T-helper 17 cell (primary cell): ENCODE measurements at regions not wholly inside any gene's neighbourhood (a gene's known extent, or its start where the extent isn't known, plus 50 kb on each side); places are given as distances from the start of the nearest gene placed in this dataset.

Experiments used
- ATAC-seq: fragments of 150-1000 bp; cut with Tn5 transposase; 2 replicates; pipeline ENCODE4 v1.10.0; 2021; ENCODE audit warnings: mild to moderate bottlenecking, moderate library complexity
- DNase-seq, 3 donors: peaks; one replicate each; pipeline versions ENCODE4 v3.0.0 to v3.0.0-alpha.2; 2020 to 2021
- H3K9me3 ChIP-seq: one replicate; pipeline ENCODE4 v1.7.0; 2013; ENCODE audit warnings: low read length, mild to moderate bottlenecking; ENCODE audit not compliant: control insufficient read depth, poor library complexity, severe bottlenecking
- H3K27ac Mint-ChIP-seq: one replicate; pipeline ENCODE4 v1.8.0; 2022; ENCODE audit warnings: mild to moderate bottlenecking, moderate library complexity, mixed read lengths
- H3K27me3 Mint-ChIP-seq: one replicate; pipeline ENCODE4 v1.8.0; 2022; ENCODE audit warnings: mixed read lengths
- H3K36me3 Mint-ChIP-seq: one replicate; pipeline ENCODE4 v1.8.0; 2022; ENCODE audit warnings: low read depth, mixed read lengths
- H3K4me1 Mint-ChIP-seq: one replicate; pipeline ENCODE4 v1.8.0; 2022; ENCODE audit warnings: mild to moderate bottlenecking, mixed read lengths
- H3K4me3 Mint-ChIP-seq: one replicate; pipeline ENCODE4 v1.8.0; 2022; ENCODE audit warnings: mild to moderate bottlenecking, moderate library complexity, mixed read lengths

- Mint-ChIP-seq H3K27ac (no peak overlapping the region), H3K4me3 (no peak overlapping the region), H3K4me1 (no peaks in the 10 kb centered on the region), H3K36me3 (no peaks in the 10 kb centered on the region), H3K27me3 (no peaks in the 10 kb centered on the region)
- DNase-seq (no peak), ATAC-seq (no peak)
- H3K9me3 ChIP-seq: no peaks in the 10 kb centered on the region
Observed at GRCh38 chr10:109430043-109430760, 493.1 kb downstream of the XPNPEP1 start.

DNA sequence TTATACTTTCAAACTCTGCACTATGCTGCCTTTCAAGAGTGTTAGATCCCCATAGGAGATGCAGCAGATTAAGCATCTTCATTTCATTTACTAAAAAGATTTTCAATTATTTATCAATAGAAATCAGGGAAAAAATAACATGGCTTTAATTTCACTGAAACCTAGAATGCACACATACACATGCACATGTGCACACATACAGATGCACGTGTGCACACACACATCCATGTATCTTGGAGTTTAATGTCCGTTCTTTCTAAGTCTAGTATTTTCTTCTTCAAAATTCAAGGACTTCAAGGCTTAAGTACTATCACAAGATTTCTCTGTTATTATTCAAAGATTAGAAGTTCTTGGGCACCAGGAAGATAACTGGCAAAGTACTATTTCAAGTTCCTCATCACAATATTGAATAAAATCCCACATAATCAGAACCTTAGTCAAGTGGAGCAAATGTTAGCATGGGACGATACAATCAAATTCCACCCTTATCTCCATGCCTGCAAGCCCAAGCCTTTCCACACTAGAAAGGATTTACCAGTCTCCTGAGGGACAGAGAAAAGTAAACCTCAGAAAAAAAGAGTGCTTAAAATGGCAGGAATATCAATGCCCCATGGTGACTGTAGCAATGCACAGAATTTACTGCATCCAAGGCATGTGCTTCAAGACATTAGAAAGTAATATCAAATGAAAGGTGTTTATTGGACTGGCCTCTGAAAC, 494.4 kb downstream of the XPNPEP1 start:
- H3K9me3 ChIP-seq: no peaks in the 10 kb centered on the region
- ATAC-seq: no peak
- DNase-seq: no peak
- H3K4me3 Mint-ChIP-seq: no peak overlapping the region
- H3K27me3 Mint-ChIP-seq: no peaks in the 10 kb centered on the region
- no peaks in the 10 kb centered on the region for H3K4me1 Mint-ChIP-seq
- H3K36me3 Mint-ChIP-seq: no peaks in the 10 kb centered on the region
- no peak overlapping the region for H3K27ac Mint-ChIP-seq

GRCh38 chr10:109427411-109427810, 495.9 kb downstream of the XPNPEP1 start:
- no peaks in the 10 kb centered on the region for H3K36me3 Mint-ChIP-seq
- ATAC-seq (no peak), DNase-seq (no peak)
- no peaks in the 10 kb centered on the region for H3K27me3 Mint-ChIP-seq
- no peaks in the 10 kb centered on the region for H3K4me1 Mint-ChIP-seq
- no peak overlapping the region for H3K4me3 Mint-ChIP-seq
- H3K27ac Mint-ChIP-seq: no peak overlapping the region
- H3K9me3 ChIP-seq: no peaks in the 10 kb centered on the region

DNA sequence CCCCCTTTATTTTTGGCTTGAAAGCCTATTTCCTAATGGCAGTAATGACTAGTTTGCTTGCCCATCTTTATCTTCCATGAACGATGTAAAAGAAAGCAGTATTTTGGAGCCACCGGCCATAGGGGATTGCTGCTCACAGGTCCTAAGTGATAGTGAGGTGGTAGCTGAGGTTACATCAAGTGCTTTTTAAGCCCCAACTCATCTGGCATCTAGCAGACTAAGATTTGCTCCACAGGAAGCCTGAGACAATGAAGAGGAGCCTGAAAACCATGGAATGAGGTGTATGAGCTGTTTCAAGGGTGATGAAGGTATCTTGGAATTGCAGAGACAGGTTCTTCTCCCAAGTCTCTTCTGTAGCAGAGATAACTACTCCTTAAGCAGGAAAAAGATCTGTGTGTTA, 496.3 kb downstream of the XPNPEP1 start:
- no peak for ATAC-seq
- no peak overlapping the region for H3K27ac Mint-ChIP-seq

DNA sequence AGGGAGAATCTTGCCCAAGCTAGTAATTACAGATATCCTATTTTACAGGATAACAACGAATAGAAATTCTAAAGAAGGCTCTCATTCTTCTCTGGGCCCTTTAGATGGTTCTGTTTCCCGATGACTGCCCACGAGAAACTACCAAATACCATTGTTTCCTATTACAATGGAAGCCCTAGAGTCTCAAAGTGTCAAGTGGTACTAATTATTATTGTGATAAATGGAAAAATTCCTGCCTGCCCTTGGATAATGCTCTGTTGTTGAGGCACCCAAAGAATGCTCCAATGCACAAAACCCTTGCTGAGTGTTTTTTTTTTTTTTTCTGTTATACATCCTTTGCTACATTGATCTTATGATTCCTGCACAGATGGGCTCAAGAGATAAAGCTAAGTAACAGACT, 504.5 kb downstream of the XPNPEP1 start:
- ATAC-seq (no peak), DNase-seq (no peak)
- Mint-ChIP-seq H3K27me3 (no peaks in the 10 kb centered on the region), H3K4me1 (no peaks in the 10 kb centered on the region), H3K36me3 (no peaks in the 10 kb centered on the region), H3K27ac (no peak overlapping the region), H3K4me3 (no peak overlapping the region)
- no peaks in the 10 kb centered on the region for H3K9me3 ChIP-seq

More for the DNA sequence above, 496.3 kb downstream of the XPNPEP1 start:
- no peaks in the 10 kb centered on the region for H3K4me1 Mint-ChIP-seq
- H3K36me3 Mint-ChIP-seq: no peaks in the 10 kb centered on the region
- DNase-seq: no peak
- no peak overlapping the region for H3K4me3 Mint-ChIP-seq
- H3K9me3 ChIP-seq: no peaks in the 10 kb centered on the region
- no peaks in the 10 kb centered on the region for H3K27me3 Mint-ChIP-seq

DNA sequence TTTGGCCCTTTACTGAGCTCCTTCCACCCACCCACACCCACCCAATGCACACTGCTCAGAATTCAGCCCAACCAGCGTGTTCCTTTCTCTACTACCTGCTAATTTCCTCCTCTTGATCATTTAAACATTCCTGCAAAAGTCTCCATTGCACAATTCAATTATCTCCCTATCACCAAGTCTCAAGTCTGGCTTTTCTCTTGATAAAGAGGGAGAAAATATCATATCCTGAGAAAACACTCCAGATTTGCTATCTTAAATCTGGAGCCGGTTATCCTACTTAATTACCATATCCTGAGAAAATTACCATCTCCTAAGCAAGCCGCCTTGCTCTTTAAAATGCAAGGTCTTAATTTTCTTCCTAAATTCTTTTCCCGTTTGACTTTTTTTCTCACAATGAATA, 505.5 kb downstream of the XPNPEP1 start:
- no peak for ATAC-seq

DNA sequence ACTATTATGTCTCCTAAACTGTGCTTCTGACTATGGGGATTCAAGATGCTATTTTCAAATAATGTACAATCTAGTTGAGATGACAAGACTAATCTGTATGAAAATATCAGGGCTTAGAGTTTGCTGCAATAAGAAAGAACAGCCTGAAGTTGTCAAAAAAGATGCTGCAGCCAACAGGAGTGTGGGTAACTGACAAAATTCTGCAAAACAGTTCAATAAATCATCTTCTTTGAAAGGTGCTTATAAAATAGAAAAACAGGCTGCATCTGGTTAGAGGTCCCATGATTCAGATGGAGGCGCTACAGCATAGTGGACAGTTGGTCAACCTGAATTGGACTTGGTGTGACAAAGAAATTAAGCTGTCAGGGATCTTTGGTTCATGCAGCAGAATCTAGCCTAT, 511.0 kb downstream of the XPNPEP1 start:
- no peaks in the 10 kb centered on the region for H3K4me1 Mint-ChIP-seq
- no peaks in the 10 kb centered on the region for H3K9me3 ChIP-seq
- H3K27me3 Mint-ChIP-seq: no peaks in the 10 kb centered on the region
- no peak overlapping the region for H3K27ac Mint-ChIP-seq
- DNase-seq (no peak), ATAC-seq (no peak)
- no peaks in the 10 kb centered on the region for H3K36me3 Mint-ChIP-seq
- no peak overlapping the region for H3K4me3 Mint-ChIP-seq

More for the DNA sequence above, 505.5 kb downstream of the XPNPEP1 start:
- Mint-ChIP-seq H3K27ac (no peak overlapping the region), H3K4me1 (no peaks in the 10 kb centered on the region), H3K27me3 (no peaks in the 10 kb centered on the region), H3K4me3 (no peak overlapping the region), H3K36me3 (no peaks in the 10 kb centered on the region)
- DNase-seq: no peak
- no peaks in the 10 kb centered on the region for H3K9me3 ChIP-seq

GRCh38 chr10:109411917-109412316, 511.4 kb downstream of the XPNPEP1 start:
- no peaks in the 10 kb centered on the region for H3K36me3 Mint-ChIP-seq
- no peaks in the 10 kb centered on the region for H3K27me3 Mint-ChIP-seq
- no peaks in the 10 kb centered on the region for H3K9me3 ChIP-seq
- no peak for ATAC-seq
- no peak overlapping the region for H3K4me3 Mint-ChIP-seq
- no peaks in the 10 kb centered on the region for H3K4me1 Mint-ChIP-seq
- no peak for DNase-seq
- H3K27ac Mint-ChIP-seq: no peak overlapping the region

DNA sequence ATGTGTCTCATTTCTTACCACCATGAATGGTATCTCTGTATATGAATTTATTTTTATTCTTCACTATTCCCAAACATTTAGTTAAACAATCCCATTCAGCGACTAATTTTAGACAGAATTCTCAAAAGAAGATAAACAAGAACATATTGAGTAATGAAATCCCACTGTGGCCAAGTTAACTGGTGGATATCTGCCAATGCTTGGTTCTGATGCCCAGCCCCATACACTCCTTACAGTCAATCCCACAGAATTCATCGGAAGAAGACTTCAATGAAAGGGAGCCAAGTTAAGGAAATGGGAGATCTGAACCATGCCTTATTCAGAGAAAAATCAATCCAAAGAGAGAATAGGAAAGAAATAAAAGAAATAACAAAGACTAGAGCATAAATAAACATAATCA, 518.0 kb downstream of the XPNPEP1 start:
- H3K9me3 ChIP-seq: no peaks in the 10 kb centered on the region
- DNase-seq (no peak), ATAC-seq (no peak)
- Mint-ChIP-seq H3K4me3 (no peak overlapping the region), H3K27ac (no peak overlapping the region), H3K27me3 (no peaks in the 10 kb centered on the region), H3K36me3 (no peaks in the 10 kb centered on the region), H3K4me1 (no peaks in the 10 kb centered on the region)

DNA sequence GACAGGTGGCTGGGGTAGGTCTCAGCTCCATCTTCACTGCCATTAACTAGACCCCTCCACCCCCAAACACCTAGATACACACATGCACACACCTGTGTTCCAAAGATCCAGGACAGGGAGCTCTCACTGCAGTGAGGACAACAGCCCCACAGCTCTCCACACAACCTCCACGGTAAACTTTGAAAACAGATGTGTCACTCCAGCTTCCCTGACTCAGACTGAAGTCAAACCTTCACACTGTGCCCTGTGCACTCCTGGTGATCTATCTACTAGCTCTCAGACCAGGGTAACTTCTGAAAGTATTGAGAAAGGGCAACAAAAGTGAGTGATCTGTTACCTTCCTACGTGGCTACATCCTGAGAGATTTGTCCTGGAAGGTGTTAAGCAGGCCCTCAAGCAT, 519.8 kb downstream of the XPNPEP1 start:
- Mint-ChIP-seq H3K27me3 (no peaks in the 10 kb centered on the region), H3K4me3 (no peak overlapping the region), H3K4me1 (no peaks in the 10 kb centered on the region), H3K36me3 (no peaks in the 10 kb centered on the region), H3K27ac (no peak overlapping the region)
- no peaks in the 10 kb centered on the region for H3K9me3 ChIP-seq
- no peak for DNase-seq
- no peak for ATAC-seq

DNA sequence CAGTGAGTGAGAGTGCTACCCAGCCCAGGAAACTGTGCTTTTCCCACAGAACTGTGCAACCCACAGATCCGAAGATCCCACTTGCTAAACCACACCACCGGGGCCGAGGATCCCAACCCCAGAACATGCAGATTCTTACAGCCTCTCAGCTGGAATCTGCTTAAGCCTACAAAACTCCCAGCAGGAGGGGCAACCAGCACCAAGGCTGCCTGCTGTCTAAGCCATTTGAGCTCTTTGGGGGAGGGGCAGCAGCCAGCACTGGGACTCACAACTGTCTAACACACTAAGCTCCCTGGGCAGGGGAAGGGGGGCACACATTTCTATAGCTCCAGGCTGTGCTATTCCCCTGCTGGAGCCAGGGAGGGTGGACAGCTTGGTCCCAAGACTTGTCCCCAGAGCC, 529.9 kb downstream of the XPNPEP1 start:
- DNase-seq (no peak), ATAC-seq (no peak)
- Mint-ChIP-seq H3K4me3 (no peak overlapping the region), H3K36me3 (no peaks in the 10 kb centered on the region), H3K27ac (no peak overlapping the region), H3K4me1 (no peaks in the 10 kb centered on the region), H3K27me3 (no peaks in the 10 kb centered on the region)
- no peaks in the 10 kb centered on the region for H3K9me3 ChIP-seq

DNA sequence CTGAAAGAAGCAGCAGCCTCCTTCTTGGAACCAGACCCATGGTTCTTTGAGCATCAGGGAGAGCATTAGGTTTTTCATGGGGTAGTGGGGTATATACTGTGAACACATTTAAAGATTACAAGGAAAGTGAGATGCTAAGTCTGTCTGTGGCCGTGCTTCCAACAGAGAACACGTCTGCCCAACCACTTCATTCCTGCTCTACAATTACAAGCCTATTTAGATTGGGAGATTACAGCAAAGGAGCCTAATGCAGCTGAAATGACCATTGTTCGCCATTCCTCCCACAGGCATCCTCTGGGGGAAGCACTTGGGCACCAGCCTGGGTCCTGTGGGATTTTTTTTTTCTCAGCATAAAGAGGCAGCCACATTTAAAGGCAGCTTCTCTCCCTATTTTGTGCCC, 536.4 kb downstream of the XPNPEP1 start:
- H3K4me1 Mint-ChIP-seq: no peaks in the 10 kb centered on the region
- H3K36me3 Mint-ChIP-seq: peaks cover 2% of the 10 kb centered on the region

GRCh38 chr10:109386101-109386500, 537.2 kb downstream of the XPNPEP1 start:
- no peak overlapping the region for H3K27ac Mint-ChIP-seq
- no peak for ATAC-seq
- no peaks in the 10 kb centered on the region for H3K9me3 ChIP-seq
- H3K27me3 Mint-ChIP-seq: no peaks in the 10 kb centered on the region
- DNase-seq: no peak
- no peak overlapping the region for H3K4me3 Mint-ChIP-seq
- peaks cover 2% of the 10 kb centered on the region for H3K36me3 Mint-ChIP-seq
- no peaks in the 10 kb centered on the region for H3K4me1 Mint-ChIP-seq

More for the DNA sequence above, 536.4 kb downstream of the XPNPEP1 start:
- Mint-ChIP-seq H3K27me3 (no peaks in the 10 kb centered on the region), H3K27ac (no peak overlapping the region), H3K4me3 (no peak overlapping the region)
- no peaks in the 10 kb centered on the region for H3K9me3 ChIP-seq
- DNase-seq (no peak), ATAC-seq (no peak)

DNA sequence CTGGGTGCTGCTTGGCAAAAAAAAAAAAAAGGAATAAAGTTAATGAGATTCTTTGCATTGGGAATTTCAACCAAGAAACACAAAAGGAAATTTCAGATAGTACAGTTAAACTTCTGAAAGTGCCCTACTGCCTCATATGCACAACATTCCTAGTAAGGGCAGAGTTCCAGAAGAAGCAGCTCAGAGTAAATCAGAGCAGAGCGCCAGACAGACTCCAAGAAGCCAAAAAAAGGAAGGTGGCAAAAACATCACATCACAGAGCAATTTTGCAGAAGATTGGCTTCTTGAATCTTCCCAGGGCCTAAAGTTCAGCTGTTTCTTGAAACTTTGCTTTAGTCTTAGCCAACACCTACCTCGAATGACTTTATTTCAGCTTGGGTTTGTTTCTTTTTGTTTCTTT, 544.1 kb downstream of the XPNPEP1 start:
- no peaks in the 10 kb centered on the region for H3K4me1 Mint-ChIP-seq
- no peak overlapping the region for H3K4me3 Mint-ChIP-seq
- ATAC-seq (no peak), DNase-seq (no peak)
- no peaks in the 10 kb centered on the region for H3K9me3 ChIP-seq
- H3K27ac Mint-ChIP-seq: no peak overlapping the region
- no peaks in the 10 kb centered on the region for H3K36me3 Mint-ChIP-seq
- no peaks in the 10 kb centered on the region for H3K27me3 Mint-ChIP-seq
